ENCODE measurements at regions not wholly inside any gene's neighbourhood (a gene's known extent, or its start where the extent isn't known, plus 50 kb on each side); places are given as distances from the start of the nearest gene placed in this dataset.
"Not testable (repeated sequence)": the region's sequence is repeated elsewhere in the genome, so short reads cannot be mapped to it uniquely, and the experiment has no call there.

- no peaks in the 10 kb centered on the region for H3K36me3 Mint-ChIP-seq
- ATAC-seq (no peak), DNase-seq (ENCODE audit: low spot score in 2 of 2) (no peak)
- peaks cover 8 to 26% of the 10 kb centered on the region in 2 donors for H3K9me3 Mint-ChIP-seq
- H3K27ac Mint-ChIP-seq, result no peak overlapping the region
Measured at GRCh38 chr5:13187186-13187585, 757.3 kb downstream of the DNAH5 start.

- DNase-seq (ENCODE audit: low spot score in 2 of 2) (no peak), ATAC-seq (no peak)
- Mint-ChIP-seq H3K9me3 (peaks cover 11 to 23% of the 10 kb centered on the region in 2 donors), H3K36me3 (no peaks in the 10 kb centered on the region), H3K27ac (no peak overlapping the region)
Measured at GRCh38 chr5:13186177-13186576, 758.3 kb downstream of the DNAH5 start.

GRCh38 chr5:13179407-13180087 is 764.9 kb downstream of the DNAH5 start:
- Mint-ChIP-seq H3K36me3 (no peaks in the 10 kb centered on the region), H3K9me3 (peaks cover 14 to 25% of the 10 kb centered on the region in 2 donors), H3K27ac (no peak overlapping the region)
- no peak for DNase-seq (ENCODE audit: low spot score in 2 of 2)
- no peak for ATAC-seq

- no peak overlapping the region for H3K27ac Mint-ChIP-seq
- peaks cover 0 to 6% of the 10 kb centered on the region in 2 donors for H3K36me3 Mint-ChIP-seq
- ATAC-seq (no peak), DNase-seq (ENCODE audit: low spot score in 2 of 2) (no peak)
- peaks cover 18 to 25% of the 10 kb centered on the region in 2 donors for H3K9me3 Mint-ChIP-seq
Measured at GRCh38 chr5:13143630-13144029, 800.9 kb downstream of the DNAH5 start.

- Mint-ChIP-seq H3K36me3 (peaks cover 0 to 3% of the 10 kb centered on the region in 2 donors), H3K27ac (no peak overlapping the region), H3K9me3 (peaks cover 17 to 23% of the 10 kb centered on the region in 2 donors)
- ATAC-seq, result no peak
- no peak for DNase-seq (ENCODE audit: low spot score in 2 of 2)
Measured at GRCh38 chr5:13143214-13143613, 801.3 kb downstream of the DNAH5 start.

- DNase-seq (ENCODE audit: low spot score in 2 of 2) (no peak), ATAC-seq (no peak)
- H3K36me3 Mint-ChIP-seq, result peaks cover 0 to 5% of the 10 kb centered on the region in 2 donors
- no peak overlapping the region for H3K27ac Mint-ChIP-seq
- peaks cover 7 to 8% of the 10 kb centered on the region in 2 donors for H3K9me3 Mint-ChIP-seq
Measured at GRCh38 chr5:13133951-13134350, 810.5 kb downstream of the DNAH5 start.

- DNase-seq (ENCODE audit: low spot score in 2 of 2) (no peak), ATAC-seq (no peak)
- Mint-ChIP-seq H3K27ac (no peak overlapping the region), H3K9me3 (peaks cover 17 to 19% of the 10 kb centered on the region in 2 donors), H3K36me3 (no peaks in the 10 kb centered on the region)
Measured at GRCh38 chr5:13115476-13115875, 829.0 kb downstream of the DNAH5 start.

- no peak for ATAC-seq
- Mint-ChIP-seq H3K9me3 (peaks cover 13 to 24% of the 10 kb centered on the region in 2 donors), H3K36me3 (no peaks in the 10 kb centered on the region), H3K27ac (no peak overlapping the region)
- DNase-seq (ENCODE audit: low spot score in 2 of 2), result no peak
Measured at GRCh38 chr5:13108265-13108664, 836.2 kb downstream of the DNAH5 start.

GRCh38 chr5:13107537-13107936 is 837.0 kb downstream of the DNAH5 start:
- no peaks in the 10 kb centered on the region for H3K36me3 Mint-ChIP-seq
- peaks cover 8 to 24% of the 10 kb centered on the region in 2 donors for H3K9me3 Mint-ChIP-seq
- no peak overlapping the region for H3K27ac Mint-ChIP-seq
- ATAC-seq, result no peak
- no peak for DNase-seq (ENCODE audit: low spot score in 2 of 2)

GRCh38 chr5:13081116-13081515 is 863.4 kb downstream of the DNAH5 start:
- H3K9me3 Mint-ChIP-seq, result peaks cover 5 to 11% of the 10 kb centered on the region in 2 donors
- DNase-seq (ENCODE audit: low spot score in 2 of 2) (no peak), ATAC-seq (no peak)
- no peak overlapping the region for H3K27ac Mint-ChIP-seq
- peaks cover 0 to 10% of the 10 kb centered on the region in 2 donors for H3K36me3 Mint-ChIP-seq

- not testable (repeated sequence) for ATAC-seq; H3K27ac Mint-ChIP-seq; DNase-seq (ENCODE audit: low spot score in 2 of 2)
- Mint-ChIP-seq H3K9me3 (peaks cover 19 to 20% of the 10 kb centered on the region in 2 donors), H3K36me3 (peaks cover 0 to 22% of the 10 kb centered on the region in 2 donors)
Measured at GRCh38 chr5:13072936-13073335, 871.6 kb downstream of the DNAH5 start.

- Mint-ChIP-seq H3K27ac (no peak overlapping the region), H3K9me3 (peaks cover 5 to 29% of the 10 kb centered on the region in 2 donors), H3K36me3 (no peaks in the 10 kb centered on the region)
- DNase-seq (ENCODE audit: low spot score in 2 of 2), result no peak
- no peak for ATAC-seq
Measured at GRCh38 chr5:13063088-13063487, 881.4 kb downstream of the DNAH5 start.

GRCh38 chr5:13045897-13046551 is 898.5 kb downstream of the DNAH5 start:
- Mint-ChIP-seq H3K27ac (no peak overlapping the region), H3K36me3 (peaks cover 0 to 14% of the 10 kb centered on the region in 2 donors), H3K9me3 (peaks cover 18 to 34% of the 10 kb centered on the region in 2 donors)
- ATAC-seq, result no peak
- no peak for DNase-seq (ENCODE audit: low spot score in 2 of 2)

- ATAC-seq (no peak), DNase-seq (ENCODE audit: low spot score in 2 of 2) (no peak)
- H3K36me3 Mint-ChIP-seq, result no peaks in the 10 kb centered on the region
- peaks cover 5 to 12% of the 10 kb centered on the region in 2 donors for H3K9me3 Mint-ChIP-seq
- H3K27ac Mint-ChIP-seq, result no peak overlapping the region
Measured at GRCh38 chr5:13034061-13034460, 910.4 kb downstream of the DNAH5 start.

- Mint-ChIP-seq H3K27ac (no peak overlapping the region), H3K9me3 (peaks cover 5 to 18% of the 10 kb centered on the region in 2 donors), H3K36me3 (no peaks in the 10 kb centered on the region)
- no peak for ATAC-seq
- no peak for DNase-seq (ENCODE audit: low spot score in 2 of 2)
Measured at GRCh38 chr5:13029211-13029610, 915.3 kb downstream of the DNAH5 start.

- Mint-ChIP-seq H3K27ac (no peak overlapping the region), H3K36me3 (no peaks in the 10 kb centered on the region), H3K9me3 (peaks cover 5 to 18% of the 10 kb centered on the region in 2 donors)
- DNase-seq (ENCODE audit: low spot score in 2 of 2) (no peak), ATAC-seq (no peak)
Measured at GRCh38 chr5:13027874-13028273, 916.6 kb downstream of the DNAH5 start.

GRCh38 chr5:13019729-13020128 is 924.8 kb downstream of the DNAH5 start:
- Mint-ChIP-seq H3K9me3 (peaks cover 9 to 12% of the 10 kb centered on the region in 2 donors), H3K27ac (no peak overlapping the region), H3K36me3 (no peaks in the 10 kb centered on the region)
- DNase-seq (ENCODE audit: low spot score in 2 of 2) (no peak), ATAC-seq (no peak)

- H3K36me3 Mint-ChIP-seq, result no peaks in the 10 kb centered on the region
- H3K27ac Mint-ChIP-seq, result no peak overlapping the region
- DNase-seq (ENCODE audit: low spot score in 2 of 2), result no peak
- H3K9me3 Mint-ChIP-seq, result peaks cover 13 to 26% of the 10 kb centered on the region in 2 donors
- no peak for ATAC-seq
Measured at GRCh38 chr5:13003457-13003856, 941.0 kb downstream of the DNAH5 start.
